ENCODE measurements at regions not wholly inside any gene's neighbourhood (a gene's known extent, or its start where the extent isn't known, plus 50 kb on each side); places are given as distances from the start of the nearest gene placed in this dataset.

GRCh38 chr16:86980644-86981043 lies 336.5 kb downstream of the C16orf95 start:
- TF ChIP-seq SUZ12 (IDR thresholded peaks at IDR 0.05; ENCODE audit: extremely low read depth, insufficient read depth, insufficient read length) (no peak), YY1 (IDR thresholded peaks at IDR 0.05; ENCODE audit: insufficient read depth, insufficient read length) (no peak), ZNF274 (IDR thresholded peaks at IDR 0.05; ENCODE audit: low read depth, low read length) (no peak)
